ENCODE measurements at regions not wholly inside any gene's neighbourhood (a gene's known extent, or its start where the extent isn't known, plus 50 kb on each side); places are given as distances from the start of the nearest gene placed in this dataset.

- H3K36me3 Mint-ChIP-seq (ENCODE audit: low read depth) = no peaks in the 10 kb centered on the region
- DNase-seq (ENCODE audit: low read depth, low spot score) = no peak
- peaks cover 3% of the 10 kb centered on the region for H3K9me3 Mint-ChIP-seq
- no peaks in the 10 kb centered on the region for H3K27me3 Mint-ChIP-seq (ENCODE audit: low read depth)
- no peak for TF ChIP-seq CTCF (conservative IDR thresholded peaks at IDR 0.05)
- H3K4me3 Mint-ChIP-seq = no peak overlapping the region
- no peak overlapping the region for H3K27ac Mint-ChIP-seq (ENCODE audit: unreplicated experiment)
- no peaks in the 10 kb centered on the region for H3K4me1 Mint-ChIP-seq
Observed at GRCh38 chr2:149677416-149677815, 89.8 kb upstream of the MMADHC start.

GRCh38 chr2:149670086-149670485, 82.5 kb upstream of the MMADHC start:
- no peak overlapping the region for H3K27ac Mint-ChIP-seq (ENCODE audit: unreplicated experiment)

DNA sequence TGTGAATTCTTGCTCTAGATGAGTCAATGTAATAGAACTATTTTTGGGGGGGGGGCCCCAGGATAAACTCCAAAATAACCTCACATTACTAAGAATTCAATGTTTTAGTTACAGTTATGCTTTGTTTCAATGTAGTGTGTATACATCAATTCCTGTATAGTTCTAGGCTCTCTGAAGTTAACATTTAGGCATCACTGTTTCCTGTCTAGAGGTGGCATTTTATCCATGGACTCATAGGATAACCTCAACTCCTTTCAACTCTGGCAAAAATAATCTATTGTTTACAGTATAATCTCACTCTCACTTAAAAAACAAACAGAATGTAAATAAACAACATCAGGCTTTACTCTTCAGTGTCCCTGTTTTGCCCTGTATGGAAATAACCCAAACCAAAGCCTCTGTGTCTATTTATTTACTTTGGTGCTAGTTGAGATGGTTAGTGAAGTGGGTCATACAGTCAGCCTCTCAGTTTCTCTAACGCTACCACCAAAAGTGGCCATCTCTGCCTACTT, 79.3 kb upstream of the MMADHC start:
- no peak overlapping the region for H3K27ac Mint-ChIP-seq (ENCODE audit: unreplicated experiment)
- DNase-seq (ENCODE audit: low read depth, low spot score) = no peak
- no peaks in the 10 kb centered on the region for H3K27me3 Mint-ChIP-seq (ENCODE audit: low read depth)
- no peaks in the 10 kb centered on the region for H3K36me3 Mint-ChIP-seq (ENCODE audit: low read depth)
- H3K9me3 Mint-ChIP-seq = peaks cover 3% of the 10 kb centered on the region
- no peak overlapping the region for H3K4me3 Mint-ChIP-seq
- TF ChIP-seq CTCF (conservative IDR thresholded peaks at IDR 0.05) = no peak
- H3K4me1 Mint-ChIP-seq = no peaks in the 10 kb centered on the region

More at GRCh38 chr2:149670086-149670485, 82.5 kb upstream of the MMADHC start:
- H3K4me1 Mint-ChIP-seq = no peaks in the 10 kb centered on the region
- peaks cover 3% of the 10 kb centered on the region for H3K9me3 Mint-ChIP-seq
- no peak for TF ChIP-seq CTCF (conservative IDR thresholded peaks at IDR 0.05)
- no peaks in the 10 kb centered on the region for H3K27me3 Mint-ChIP-seq (ENCODE audit: low read depth)
- H3K36me3 Mint-ChIP-seq (ENCODE audit: low read depth) = no peaks in the 10 kb centered on the region
- DNase-seq (ENCODE audit: low read depth, low spot score) = no peak
- H3K4me3 Mint-ChIP-seq = no peak overlapping the region

DNA sequence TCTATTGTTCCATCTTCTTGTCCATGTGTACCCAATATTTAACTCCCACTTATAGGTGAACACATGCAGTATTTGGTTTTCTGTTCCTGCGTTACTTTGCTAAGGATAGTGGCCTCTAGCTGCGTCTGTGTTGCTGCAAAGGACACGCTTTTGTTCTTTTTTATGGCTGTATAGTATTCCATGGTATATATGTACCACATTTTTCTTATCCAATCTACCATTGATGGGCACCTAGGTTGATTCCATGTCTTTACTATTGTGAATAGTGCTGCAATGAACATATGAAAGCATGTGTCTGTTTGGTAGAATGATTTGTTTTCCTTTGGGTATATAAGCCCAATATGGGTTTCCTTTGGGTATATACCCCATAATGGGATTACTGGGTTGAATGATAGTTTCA, 77.3 kb upstream of the MMADHC start:
- no peaks in the 10 kb centered on the region for H3K36me3 Mint-ChIP-seq (ENCODE audit: low read depth)
- no peak for TF ChIP-seq CTCF (conservative IDR thresholded peaks at IDR 0.05)
- H3K27me3 Mint-ChIP-seq (ENCODE audit: low read depth) = no peaks in the 10 kb centered on the region
- H3K4me3 Mint-ChIP-seq = no peak overlapping the region
- H3K27ac Mint-ChIP-seq (ENCODE audit: unreplicated experiment) = no peak overlapping the region
- H3K9me3 Mint-ChIP-seq = peaks cover 3% of the 10 kb centered on the region
- H3K4me1 Mint-ChIP-seq = no peaks in the 10 kb centered on the region
- no peak for DNase-seq (ENCODE audit: low read depth, low spot score)

DNA sequence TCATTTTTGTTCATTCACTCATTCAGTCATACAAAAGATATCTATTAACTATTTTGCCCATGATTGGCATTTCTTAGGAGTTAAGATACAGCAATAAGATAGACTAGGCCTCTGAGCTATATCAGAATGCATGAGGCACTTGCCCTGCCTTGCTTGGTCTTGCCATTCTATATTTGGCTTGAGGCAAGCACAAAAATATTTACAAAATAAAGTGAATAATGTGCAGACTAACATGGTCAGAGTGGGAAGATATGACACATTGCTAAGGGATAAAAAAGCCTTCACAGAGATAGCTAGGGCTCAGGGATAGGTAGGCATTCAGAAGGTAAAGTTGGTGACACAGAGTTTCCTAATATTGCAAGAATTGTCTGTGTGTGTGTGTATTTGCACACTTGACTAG, 75.0 kb upstream of the MMADHC start:
- Mint-ChIP-seq H3K27ac (ENCODE audit: unreplicated experiment) (no peak overlapping the region), H3K9me3 (peaks cover 6% of the 10 kb centered on the region), H3K27me3 (ENCODE audit: low read depth) (no peaks in the 10 kb centered on the region), H3K36me3 (ENCODE audit: low read depth) (no peaks in the 10 kb centered on the region), H3K4me3 (no peak overlapping the region), H3K4me1 (no peaks in the 10 kb centered on the region)
- no peak for DNase-seq (ENCODE audit: low read depth, low spot score)
- TF ChIP-seq CTCF (conservative IDR thresholded peaks at IDR 0.05) = no peak

DNA sequence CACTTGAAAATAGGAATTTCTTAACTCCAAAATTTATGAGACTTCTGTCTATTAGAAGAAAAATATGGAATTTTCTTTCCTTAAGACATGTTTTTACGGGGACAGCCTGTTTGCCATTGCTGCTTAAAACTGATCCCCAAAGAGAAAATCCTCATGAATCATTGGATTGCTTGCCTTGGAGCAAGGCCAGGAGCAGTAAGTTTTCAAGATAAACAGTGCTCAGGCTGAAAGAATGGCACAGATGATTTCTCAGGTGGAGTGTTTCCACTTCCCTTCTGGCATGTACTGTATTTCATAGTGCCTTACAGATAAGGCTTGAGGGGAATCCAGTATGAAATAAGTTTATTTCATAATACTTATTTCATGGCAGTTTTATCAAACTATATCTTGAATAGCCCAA, 74.3 kb upstream of the MMADHC start:
- DNase-seq (ENCODE audit: low read depth, low spot score) = no peak
- H3K4me1 Mint-ChIP-seq = peaks cover 5% of the 10 kb centered on the region
- no peak overlapping the region for H3K27ac Mint-ChIP-seq (ENCODE audit: unreplicated experiment)
- H3K36me3 Mint-ChIP-seq (ENCODE audit: low read depth) = no peaks in the 10 kb centered on the region
- no peak for TF ChIP-seq CTCF (conservative IDR thresholded peaks at IDR 0.05)
- H3K27me3 Mint-ChIP-seq (ENCODE audit: low read depth) = no peaks in the 10 kb centered on the region
- H3K4me3 Mint-ChIP-seq = no peak overlapping the region
- peaks cover 6% of the 10 kb centered on the region for H3K9me3 Mint-ChIP-seq
